HG02763 (cell line): ENCODE measurements at regions not wholly inside any gene's neighbourhood (a gene's known extent, or its start where the extent isn't known, plus 50 kb on each side); places are given as distances from the start of the nearest gene placed in this dataset.
"Not testable (repeated sequence)": the region's sequence is repeated elsewhere in the genome, so short reads cannot be mapped to it uniquely, and the experiment has no call there.

ENCODE experiments used
- ATAC-seq: cut with Tn5 transposase; IDR thresholded peaks from one replicate; pipeline ENCODE4 v1.9.1; 2021; ENCODE audit warnings: mild to moderate bottlenecking, moderate library complexity; ENCODE audit not compliant: unreplicated experiment

GRCh38 chr7:26083113-26083512 lies 68.9 kb upstream of the NFE2L3 start:
- ATAC-seq: no peak

DNA sequence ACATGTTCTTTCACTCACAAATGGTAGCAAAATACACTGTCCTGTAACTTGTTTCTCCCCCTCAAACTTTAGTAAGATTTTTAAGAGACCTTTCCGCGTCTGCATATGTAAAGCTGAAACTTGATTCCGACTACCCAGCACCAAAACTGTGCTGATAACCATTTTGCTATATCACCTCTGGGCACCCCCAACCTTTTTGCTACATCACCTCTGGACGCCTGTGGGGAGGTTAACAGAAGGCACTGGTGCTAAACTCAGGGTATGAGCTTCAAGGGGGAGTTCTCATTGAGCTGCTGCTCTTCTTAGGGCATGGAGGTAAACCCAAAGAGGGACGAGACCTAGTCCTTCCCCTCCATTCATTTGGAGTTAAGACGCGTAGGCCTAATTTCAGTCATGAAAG lies 67.6 kb upstream of the NFE2L3 start:
- ATAC-seq: no peak

- ATAC-seq: no peak
These were observed 66.2 kb upstream of the NFE2L3 start for GRCh38 chr7:26085771-26086170.

- no peak for ATAC-seq
These were observed 64.5 kb upstream of the NFE2L3 start for GRCh38 chr7:26087321-26088091.

DNA sequence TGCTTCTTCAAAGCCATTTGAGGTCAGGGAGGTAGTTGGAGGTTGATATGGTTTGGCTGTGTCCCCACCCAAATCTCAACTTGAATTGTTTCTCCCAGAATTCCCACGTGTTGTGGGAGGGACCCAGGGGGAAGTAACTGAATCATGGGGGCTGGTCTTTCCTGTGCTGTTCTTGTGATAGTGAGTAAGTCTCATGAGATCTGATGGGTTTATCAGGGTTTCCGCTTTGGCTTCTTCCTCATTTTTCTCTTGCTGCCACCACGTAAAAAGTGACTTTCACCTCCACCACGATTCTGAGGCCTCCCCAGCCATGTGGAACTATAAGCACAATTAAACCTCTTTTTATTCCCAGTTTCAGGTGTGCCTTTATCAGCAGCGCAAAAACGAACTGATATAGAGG lies 62.5 kb upstream of the NFE2L3 start:
- ATAC-seq: not testable (repeated sequence)

- no peak for ATAC-seq
These were observed 61.0 kb upstream of the NFE2L3 start for GRCh38 chr7:26090927-26091519.

- ATAC-seq: no peak
These were observed 60.1 kb upstream of the NFE2L3 start for GRCh38 chr7:26091933-26092332.

DNA sequence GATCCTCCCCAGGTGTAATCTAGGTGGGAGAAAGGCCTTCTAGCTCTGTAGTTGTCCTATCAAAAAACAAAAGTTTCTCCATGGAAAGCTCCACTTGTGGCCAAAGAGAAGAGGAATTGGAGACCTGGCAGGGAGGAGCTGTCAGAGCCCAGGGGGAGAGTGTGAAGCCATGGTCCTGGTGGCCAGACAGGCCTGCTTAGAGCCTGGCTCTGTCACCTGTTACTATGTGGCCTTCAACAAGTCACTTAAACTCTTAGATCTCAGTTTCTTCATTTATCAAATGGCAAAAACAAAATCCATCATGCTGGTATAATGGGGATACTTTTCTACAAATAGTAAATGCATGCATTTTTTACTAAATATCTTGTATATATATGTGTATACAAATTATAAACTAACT lies 59.0 kb upstream of the NFE2L3 start:
- no peak for ATAC-seq

- ATAC-seq: no peak
These were observed 55.9 kb upstream of the NFE2L3 start for GRCh38 chr7:26096136-26096535.

DNA sequence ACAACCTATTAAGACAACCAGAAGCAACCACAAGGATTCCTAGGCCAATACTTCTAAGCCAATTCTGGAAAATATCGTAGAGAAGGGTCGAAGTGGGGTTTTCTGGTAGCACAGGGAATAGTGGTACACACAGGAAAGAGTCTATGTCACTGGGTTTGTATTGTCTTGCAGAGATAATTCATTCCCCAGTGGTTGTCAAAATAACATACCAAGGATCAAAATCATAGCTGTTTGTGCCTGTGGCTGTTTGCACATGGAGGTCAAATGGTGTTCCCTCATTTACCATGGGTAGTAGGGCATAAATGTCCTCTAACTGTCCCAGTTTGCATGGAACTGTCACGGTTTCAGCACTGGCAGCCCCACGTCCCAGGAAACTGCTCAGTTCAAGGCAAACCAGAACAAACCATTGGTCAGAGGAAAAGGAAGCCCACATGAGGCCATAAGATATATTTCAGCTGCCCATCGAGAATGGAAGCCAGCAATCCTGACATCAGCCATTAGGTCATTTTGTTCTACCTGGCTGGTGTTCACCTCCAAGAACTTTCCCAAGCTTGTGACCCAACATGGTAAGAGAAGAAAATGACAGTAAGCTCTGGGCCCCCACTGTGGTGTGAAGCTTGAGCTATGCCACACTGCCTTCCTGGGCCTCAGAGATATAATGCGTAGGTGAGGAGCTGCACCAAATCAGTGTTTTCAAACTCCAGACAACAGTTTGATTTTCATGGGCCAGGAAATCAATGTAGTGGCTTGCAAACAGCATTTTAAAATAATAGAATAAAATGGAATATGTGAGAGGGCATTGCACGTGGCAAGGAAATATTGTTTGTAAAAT lies 53.9 kb upstream of the NFE2L3 start:
- no peak for ATAC-seq

DNA sequence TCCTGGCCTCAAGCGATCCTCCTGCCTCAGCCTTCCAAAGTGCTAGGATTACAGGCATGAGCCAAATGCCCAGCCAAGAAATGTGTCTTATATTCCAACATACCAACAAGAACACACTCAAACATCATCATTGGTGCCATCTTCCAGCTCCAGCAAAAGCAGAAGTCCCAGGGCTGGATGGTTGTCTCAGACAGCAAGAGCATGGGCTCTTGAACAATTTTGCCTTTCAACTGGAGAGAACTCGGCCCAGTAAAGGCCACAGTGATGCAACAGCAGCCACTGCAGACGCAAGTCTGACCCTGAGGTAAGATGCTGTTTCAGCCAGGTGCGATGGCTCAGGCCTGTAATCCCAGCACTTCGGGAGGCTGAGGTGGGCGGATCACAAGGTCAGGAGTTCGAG lies 52.8 kb upstream of the NFE2L3 start:
- no peak for ATAC-seq

DNA sequence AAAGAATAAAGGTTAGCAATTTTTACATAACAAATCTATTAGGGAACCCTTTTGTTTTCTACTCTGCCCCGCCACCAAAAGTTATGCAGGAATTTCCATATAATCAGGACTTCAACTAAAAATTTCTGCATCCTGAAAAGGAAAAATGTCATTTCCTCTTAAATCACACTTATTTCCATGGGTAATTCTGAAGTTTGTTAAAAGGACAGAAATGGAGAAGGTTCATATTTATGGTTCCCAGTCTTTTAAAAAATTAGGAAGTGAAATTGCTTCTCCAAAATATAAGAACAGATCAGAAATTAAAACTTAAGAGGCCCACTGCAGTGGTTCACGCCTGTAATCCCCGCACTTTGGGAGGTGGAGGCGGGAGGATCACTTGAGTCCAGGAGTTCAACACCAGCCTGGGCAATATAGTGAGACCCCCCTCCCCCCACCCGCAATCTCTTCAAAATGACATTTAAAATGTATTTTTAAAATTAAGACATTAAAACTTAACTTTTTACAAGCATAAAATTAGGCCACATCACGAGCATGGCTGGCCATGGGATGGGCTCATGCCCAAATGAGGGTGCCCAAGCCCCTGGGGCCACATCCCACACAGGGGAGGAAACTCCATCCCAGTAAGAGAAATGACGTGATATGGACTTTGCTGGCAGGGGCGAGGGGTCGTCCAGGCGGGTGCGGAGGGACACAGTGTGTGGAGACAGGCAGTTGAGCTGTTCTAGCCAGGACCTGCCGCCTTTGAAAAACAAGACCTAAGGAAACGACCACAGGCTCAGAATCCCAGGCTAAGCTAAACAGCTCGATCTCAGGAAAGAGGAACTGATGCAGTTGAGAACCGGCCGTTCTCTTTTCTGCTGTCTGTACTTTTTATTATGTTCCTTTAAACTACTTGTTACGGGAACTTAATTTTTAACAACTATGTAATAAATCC lies 51.3 kb upstream of the NFE2L3 start:
- no peak for ATAC-seq

DNA sequence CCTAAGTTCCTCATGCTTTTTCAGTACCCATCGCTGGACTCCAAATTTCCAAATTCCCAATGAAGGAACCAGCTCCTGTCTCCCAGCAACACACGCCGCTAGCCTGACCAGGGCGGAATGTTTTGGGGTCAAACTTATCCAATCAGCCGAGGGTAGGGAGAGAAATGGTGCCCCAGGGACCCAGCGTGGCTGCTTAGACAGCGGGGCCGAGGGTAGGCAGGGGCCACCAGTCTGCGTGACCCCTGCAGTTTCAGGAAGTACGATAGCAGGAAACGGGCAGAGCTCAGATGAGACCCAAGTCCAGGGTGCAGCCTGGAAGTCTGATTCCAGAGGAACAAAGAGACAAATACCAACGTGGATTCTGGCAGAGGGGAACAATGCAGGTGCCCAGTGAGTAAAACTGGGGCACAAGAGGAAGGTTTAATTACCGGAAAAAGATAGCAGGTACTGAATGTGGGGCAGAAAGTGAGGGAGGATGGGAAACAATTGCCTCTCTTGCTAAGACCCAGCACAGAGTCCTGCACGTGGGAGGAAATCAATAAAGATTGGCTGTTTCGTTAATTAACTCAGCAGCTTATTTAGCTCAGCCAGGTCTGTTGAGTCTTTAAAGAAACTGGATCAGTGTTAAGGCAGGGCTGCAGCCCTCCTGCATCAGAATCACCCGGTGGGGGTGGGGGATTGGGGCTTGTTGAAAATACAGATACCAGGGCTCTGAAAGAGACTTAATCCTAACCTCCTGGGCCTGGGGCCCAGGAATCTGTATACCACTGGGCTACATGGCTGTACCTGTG lies 50.4 kb upstream of the NFE2L3 start:
- no peak for ATAC-seq

DNA sequence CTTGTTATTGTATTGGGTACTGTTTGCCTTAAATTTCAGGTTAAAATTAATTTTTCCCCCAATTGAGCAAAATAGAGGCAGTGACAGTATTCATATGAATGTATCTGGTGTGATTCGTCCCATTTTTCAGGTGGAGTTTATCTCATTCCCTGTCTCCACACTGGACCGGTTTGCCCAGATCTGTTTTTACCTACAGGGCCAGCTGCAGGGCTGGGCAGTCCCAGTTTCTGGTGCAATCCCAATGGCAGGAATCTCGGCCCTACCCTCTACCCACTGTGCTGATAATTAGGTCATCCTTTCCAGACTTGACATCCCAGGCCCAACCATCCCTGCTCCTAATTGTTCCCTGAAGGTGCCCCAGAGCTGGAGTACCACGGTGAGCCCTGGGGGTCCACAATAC lies 49.8 kb upstream of the NFE2L3 start:
- no peak for ATAC-seq
